ENCODE measurements at regions not wholly inside any gene's neighbourhood (a gene's known extent, or its start where the extent isn't known, plus 50 kb on each side); places are given as distances from the start of the nearest gene placed in this dataset.

GRCh38 chr4:156578005-156578404 lies 393.6 kb downstream of the PDGFC start:
- no peak for DNase-seq (ENCODE audit: low read depth, low spot score)
- H3K4me3 ChIP-seq (ENCODE audit: low read depth, low read length), result no peak overlapping the region
- CTCF ChIA-PET, result interaction anchor here (1.1 to 1.7 kb wide), 3 partner anchors 11 to 467 kb away, joined by 4 to 5 read pairs (median 5); no protein-coding TSS in a partner anchor
- TF ChIP-seq, protein P1, sequence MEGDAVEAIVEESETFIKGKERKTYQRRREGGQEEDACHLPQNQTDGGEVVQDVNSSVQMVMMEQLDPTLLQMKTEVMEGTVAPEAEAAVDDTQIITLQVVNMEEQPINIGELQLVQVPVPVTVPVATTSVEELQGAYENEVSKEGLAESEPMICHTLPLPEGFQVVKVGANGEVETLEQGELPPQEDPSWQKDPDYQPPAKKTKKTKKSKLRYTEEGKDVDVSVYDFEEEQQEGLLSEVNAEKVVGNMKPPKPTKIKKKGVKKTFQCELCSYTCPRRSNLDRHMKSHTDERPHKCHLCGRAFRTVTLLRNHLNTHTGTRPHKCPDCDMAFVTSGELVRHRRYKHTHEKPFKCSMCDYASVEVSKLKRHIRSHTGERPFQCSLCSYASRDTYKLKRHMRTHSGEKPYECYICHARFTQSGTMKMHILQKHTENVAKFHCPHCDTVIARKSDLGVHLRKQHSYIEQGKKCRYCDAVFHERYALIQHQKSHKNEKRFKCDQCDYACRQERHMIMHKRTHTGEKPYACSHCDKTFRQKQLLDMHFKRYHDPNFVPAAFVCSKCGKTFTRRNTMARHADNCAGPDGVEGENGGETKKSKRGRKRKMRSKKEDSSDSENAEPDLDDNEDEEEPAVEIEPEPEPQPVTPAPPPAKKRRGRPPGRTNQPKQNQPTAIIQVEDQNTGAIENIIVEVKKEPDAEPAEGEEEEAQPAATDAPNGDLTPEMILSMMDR (IDR thresholded peaks at IDR 0.05; ENCODE audit: insufficient read depth, low read length, missing control alignments), result no peak
- POLR2A ChIA-PET, result no interaction called here

- TF ChIP-seq, protein P1 (IDR thresholded peaks at IDR 0.05; ENCODE audit: insufficient read depth, low read length, missing control alignments), result no peak
- ChIA-PET CTCF (no interaction called here), POLR2A (no interaction called here)
- H3K4me3 ChIP-seq (ENCODE audit: low read depth, low read length), result no peak overlapping the region
- no peak for DNase-seq (ENCODE audit: low read depth, low spot score)
Observed at GRCh38 chr4:156576946-156577345, 394.7 kb downstream of the PDGFC start.

DNA sequence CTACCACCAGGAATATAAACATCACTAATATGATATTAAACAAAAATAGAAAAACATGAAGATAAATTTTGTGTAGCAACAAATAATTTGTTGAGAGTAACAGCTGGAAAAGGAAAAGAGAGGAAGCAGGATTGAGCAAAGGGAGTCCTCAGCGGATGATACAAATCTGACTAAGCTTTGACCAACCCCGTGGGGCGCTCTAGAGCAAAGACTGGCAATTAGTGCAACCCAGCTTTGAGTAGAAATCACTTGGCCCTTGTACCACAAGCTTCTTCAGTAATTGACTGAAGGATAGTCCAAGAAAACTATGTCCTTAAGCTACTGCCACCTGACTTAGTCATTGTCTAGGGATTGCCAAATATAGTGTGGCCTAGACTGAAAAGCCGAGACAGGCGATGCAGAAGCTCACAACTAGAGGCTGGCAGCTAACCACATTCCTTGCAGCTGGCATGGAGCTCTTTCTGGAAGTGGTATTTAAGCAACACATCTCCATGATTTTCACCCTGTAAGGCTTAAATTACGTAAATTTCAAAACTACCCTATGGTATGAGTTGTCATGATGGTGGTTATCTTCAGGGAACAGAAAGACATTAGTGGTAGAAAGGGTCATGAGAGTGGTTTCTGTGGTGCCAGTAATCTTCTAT lies 396.0 kb downstream of the PDGFC start:
- DNase-seq (ENCODE audit: low read depth, low spot score), result no peak
- ChIA-PET CTCF (no interaction called here), POLR2A (interaction anchor here (0.6 kb wide), 1 partner anchor 13 kb away, joined by 3 read pairs; no protein-coding TSS in a partner anchor)

DNA sequence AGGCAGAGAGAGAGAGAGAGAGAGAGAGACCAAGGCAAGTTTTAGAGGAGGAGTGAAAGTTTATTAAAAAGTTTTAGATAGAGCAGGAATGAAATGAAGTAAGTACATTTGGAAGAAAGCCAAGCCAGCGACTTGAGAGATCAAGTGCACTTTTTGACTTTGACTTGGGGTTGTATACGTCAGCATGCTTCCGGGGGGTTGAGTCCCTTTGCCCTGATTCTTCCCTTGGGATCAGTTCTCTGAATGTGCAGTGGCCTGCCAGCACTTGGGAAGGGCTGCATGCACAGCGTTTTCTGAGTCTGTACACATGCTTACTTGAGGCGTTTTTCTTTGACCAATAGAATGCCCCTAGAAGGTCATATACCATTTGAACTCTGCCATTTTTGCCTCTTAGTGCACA lies 400.5 kb downstream of the PDGFC start:
- no peak overlapping the region for H3K4me3 ChIP-seq (ENCODE audit: low read depth, low read length)
- TF ChIP-seq, protein P1 (IDR thresholded peaks at IDR 0.05; ENCODE audit: insufficient read depth, low read length, missing control alignments), result no peak
- ChIA-PET POLR2A (no interaction called here), CTCF (no interaction called here)
- DNase-seq (ENCODE audit: low read depth, low spot score), result no peak

More for the DNA sequence above, 396.0 kb downstream of the PDGFC start:
- TF ChIP-seq, protein P1 (IDR thresholded peaks at IDR 0.05; ENCODE audit: insufficient read depth, low read length, missing control alignments), result no peak
- no peak overlapping the region for H3K4me3 ChIP-seq (ENCODE audit: low read depth, low read length)

DNA sequence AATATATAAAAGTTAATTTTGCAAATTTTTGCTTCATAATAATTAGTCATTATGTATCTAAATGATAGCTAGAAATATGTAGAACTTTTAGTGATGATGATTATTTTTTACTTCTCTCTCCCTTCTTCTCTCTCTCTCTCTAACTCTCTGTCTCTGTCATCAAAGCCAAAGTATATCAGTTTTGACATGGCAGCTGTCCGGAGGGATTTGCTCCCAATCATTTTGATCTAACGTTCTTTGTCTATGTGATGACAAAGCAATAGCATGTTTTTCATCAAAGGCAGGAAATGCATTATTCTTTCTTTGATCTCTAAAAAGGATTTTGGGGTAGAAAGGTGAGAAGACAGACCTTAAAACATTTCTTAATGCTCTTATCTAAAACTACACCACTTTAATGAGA lies 402.1 kb downstream of the PDGFC start:
- CTCF ChIA-PET, result interaction anchor here (2.1 kb wide), 1 partner anchor 399 kb away, joined by 4 read pairs; no protein-coding TSS in a partner anchor

DNA sequence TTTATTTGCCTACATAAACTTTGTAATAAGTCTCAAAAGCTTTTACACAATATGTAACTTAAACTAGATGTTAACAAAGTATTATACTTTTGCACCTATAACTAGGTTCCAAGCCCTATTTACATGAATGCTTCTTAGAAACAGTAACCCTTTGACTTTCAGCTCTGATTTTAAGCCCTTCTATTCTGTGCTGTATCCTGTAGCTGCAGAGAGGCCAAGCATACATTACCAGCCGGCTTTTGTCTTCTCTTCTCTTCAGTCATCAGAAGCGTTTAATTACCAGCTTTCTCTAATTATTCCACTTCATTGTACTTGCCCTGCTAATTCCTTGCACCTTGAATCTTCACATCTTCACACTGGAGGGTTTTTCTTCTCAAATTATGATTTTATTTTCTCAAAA lies 403.1 kb downstream of the PDGFC start:
- POLR2A ChIA-PET, result no interaction called here
- DNase-seq (ENCODE audit: low read depth, low spot score), result no peak
- TF ChIP-seq, protein P1 (IDR thresholded peaks at IDR 0.05; ENCODE audit: insufficient read depth, low read length, missing control alignments), result no peak
- CTCF ChIA-PET, result interaction anchor here (1.1 to 2.1 kb wide), 2 partner anchors 10 to 400 kb away, joined by 3 to 4 read pairs; no protein-coding TSS in a partner anchor
- H3K4me3 ChIP-seq (ENCODE audit: low read depth, low read length), result no peak overlapping the region

More for the DNA sequence above, 402.1 kb downstream of the PDGFC start:
- H3K4me3 ChIP-seq (ENCODE audit: low read depth, low read length), result no peak overlapping the region
- no peak for DNase-seq (ENCODE audit: low read depth, low spot score)
- TF ChIP-seq, protein P1 (IDR thresholded peaks at IDR 0.05; ENCODE audit: insufficient read depth, low read length, missing control alignments), result no peak
- POLR2A ChIA-PET, result no interaction called here

Data from AG04449 (cell line).